Liver (tissue), 8 donors: ENCODE measurements at regions not wholly inside any gene's neighbourhood (a gene's known extent, or its start where the extent isn't known, plus 50 kb on each side); places are given as distances from the start of the nearest gene placed in this dataset.

Source experiments
- DNase-seq: peaks from one replicate; pipeline ENCODE4 v3.0.0-alpha.2; 2017; ENCODE audit warnings: low spot score
- H3K27ac ChIP-seq, 2 donors: one replicate each; pipeline ENCODE4 v1.7.0; 2013; ENCODE audit warnings: inconsistent platforms in 2 of 2, low read length in 2 of 2, control low read depth in 1 of 2, low read depth in 1 of 2, mild to moderate bottlenecking in 1 of 2
- H3K27me3 ChIP-seq, 4 donors: one replicate each; pipeline versions ENCODE4 v1.6.1 to v1.7.0; 2013; ENCODE audit warnings: low read length in 3 of 4, inconsistent platforms in 1 of 4, mild to moderate bottlenecking in 1 of 4, moderate library complexity in 1 of 4; ENCODE audit not compliant: control insufficient read depth in 4 of 4, insufficient read depth in 4 of 4
- H3K36me3 ChIP-seq, 4 donors: one replicate each; pipeline versions ENCODE4 v1.6.1 to v1.7.0; 2013; ENCODE audit warnings: low read length in 3 of 4, mild to moderate bottlenecking in 3 of 4, low read depth in 1 of 4, moderate library complexity in 1 of 4; ENCODE audit not compliant: control insufficient read depth in 4 of 4, insufficient read depth in 3 of 4
- H3K4me1 ChIP-seq, 4 donors: one replicate each; pipeline versions ENCODE4 v1.6.1 to v1.7.0; 2013; ENCODE audit warnings: low read length in 3 of 4, mild to moderate bottlenecking in 3 of 4, moderate library complexity in 1 of 4; ENCODE audit not compliant: control insufficient read depth in 4 of 4, insufficient read depth in 4 of 4
- H3K4me3 ChIP-seq, 3 donors: one replicate each; pipeline versions ENCODE4 v1.6.1 to v1.7.0; 2013; ENCODE audit warnings: low read length in 3 of 3, control low read depth in 1 of 3, low read depth in 1 of 3, mild to moderate bottlenecking in 1 of 3
- H3K9ac ChIP-seq, 2 donors: one replicate each; pipeline ENCODE4 v1.7.0; 2013; ENCODE audit warnings: low read length in 2 of 2, mild to moderate bottlenecking in 2 of 2, moderate library complexity in 2 of 2, control low read depth in 1 of 2, low read depth in 1 of 2
- H3K9me3 ChIP-seq, 4 donors: one replicate each; pipeline versions ENCODE4 v1.6.1 to v1.7.0; 2013; ENCODE audit warnings: low read length in 3 of 4; ENCODE audit not compliant: control insufficient read depth in 4 of 4
- EGR1 ChIP-seq, 2 donors: IDR thresholded peaks; 2 replicates each; pipeline ENCODE4 v1.6.1; 2016 to 2018; ENCODE audit warnings: antibody characterized with exemption in 2 of 2, low read depth in 2 of 2
- FOXA1 ChIP-seq: IDR thresholded peaks from 2 replicates; pipeline ENCODE4 v1.6.1; 2016; ENCODE audit warnings: antibody characterized with exemption
- FOXA2 ChIP-seq: IDR thresholded peaks from 2 replicates; pipeline ENCODE4 v1.6.1; 2016; ENCODE audit warnings: antibody characterized with exemption
- GABPA ChIP-seq, 2 donors: IDR thresholded peaks in 1 of 2; conservative IDR thresholded peaks in 1 of 2; 2 replicates each; pipeline ENCODE4 v1.6.1; 2016; ENCODE audit warnings: antibody characterized with exemption in 2 of 2, mild to moderate bottlenecking in 1 of 2, moderate library complexity in 1 of 2
- HNF4A ChIP-seq, 2 donors: conservative IDR thresholded peaks; 2 replicates each; pipeline ENCODE4 v1.6.1; 2016; ENCODE audit warnings: antibody characterized with exemption in 2 of 2, mild to moderate bottlenecking in 2 of 2
- HNF4G ChIP-seq: IDR thresholded peaks from 2 replicates; pipeline ENCODE4 v1.6.1; 2016; ENCODE audit warnings: antibody characterized with exemption
- JUND ChIP-seq, 2 donors: IDR thresholded peaks; 2 replicates each; pipeline ENCODE4 v1.6.1; 2016; ENCODE audit warnings: antibody characterized with exemption in 2 of 2
- NR2F2 ChIP-seq: IDR thresholded peaks from 2 replicates; pipeline ENCODE4 v1.6.1; 2016; ENCODE audit warnings: antibody characterized with exemption
- RAD21 ChIP-seq, 2 donors: IDR thresholded peaks; 2 replicates each; pipeline ENCODE4 v1.6.1; 2016; ENCODE audit warnings: antibody characterized with exemption in 2 of 2, mild to moderate bottlenecking in 2 of 2
- RXRA ChIP-seq, 2 donors: IDR thresholded peaks; 2 replicates each; pipeline ENCODE4 v1.6.1; 2017 to 2018; ENCODE audit warnings: antibody characterized with exemption in 2 of 2, mild to moderate bottlenecking in 1 of 2
- SP1 ChIP-seq: IDR thresholded peaks from 2 replicates; pipeline ENCODE4 v1.6.1; 2018; ENCODE audit warnings: antibody characterized with exemption, mild to moderate bottlenecking
- TAF1 ChIP-seq: conservative IDR thresholded peaks from 2 replicates; pipeline ENCODE4 v1.6.1; 2016; ENCODE audit warnings: antibody characterized with exemption, mild to moderate bottlenecking
- YY1 ChIP-seq: IDR thresholded peaks from 2 replicates; pipeline ENCODE4 v1.6.1; 2016; ENCODE audit warnings: antibody characterized with exemption, mild to moderate bottlenecking
- WGBS: extraction: QIAGEN DNeasy Blood & Tissue Kit; methylation state at CpG from one replicate; pipeline ENCODE4 v1.1.7; 2013; 5-methylcytosine and 5-hydroxymethylcytosine counted together
- TF ChIP-seq, protein P1 (sequence below): fragments of 150-350 bp; IDR thresholded peaks from 2 replicates; pipeline ENCODE4 v1.5.1; 2017; ENCODE audit warnings: improper control_type of control experiment, low read depth, low read length; ENCODE audit not compliant: missing input control
- TF ChIP-seq, protein P2 (sequence below): IDR thresholded peaks from 2 replicates; pipeline ENCODE4 v1.6.1; 2016; ENCODE audit warnings: antibody characterized with exemption
- TF ChIP-seq, protein P3 (sequence below): IDR thresholded peaks from 2 replicates; pipeline ENCODE4 v1.6.1; 2016; ENCODE audit warnings: antibody characterized with exemption, mild to moderate bottlenecking
- TF ChIP-seq, protein P4 (sequence below): IDR thresholded peaks from 2 replicates; pipeline ENCODE4 v1.6.1; 2016; ENCODE audit warnings: antibody characterized with exemption
- TF ChIP-seq, protein P5 (sequence below): IDR thresholded peaks from 2 replicates; pipeline ENCODE4 v1.6.1; 2016; ENCODE audit warnings: antibody characterized with exemption
- donor health status: healthy.
- donor health status: healthy.
- donor health status: healthy.
- donor health status: healthy.
- donor health status: healthy.

DNA sequence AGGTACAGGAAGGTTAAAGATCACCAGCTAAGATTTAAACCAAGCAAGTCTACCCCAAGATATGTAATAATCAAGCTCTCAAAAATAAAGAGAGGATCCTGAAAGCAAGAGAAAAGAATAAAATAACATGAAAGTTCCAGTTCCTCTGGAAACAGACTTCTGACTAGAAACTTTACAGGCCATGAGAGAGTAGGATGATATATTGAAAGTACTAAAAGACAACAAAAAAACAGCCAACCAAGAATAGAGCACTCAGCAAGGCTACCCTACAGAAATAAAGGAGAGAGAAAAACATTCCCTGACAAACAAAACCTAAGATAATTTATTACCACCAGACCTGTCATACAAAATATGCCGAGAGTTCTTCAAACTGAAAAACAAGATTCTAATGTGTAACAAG lies 450.5 kb downstream of the ARAP2 start:
- TF ChIP-seq RAD21 (IDR thresholded peaks at IDR 0.05), result no peak
- TF ChIP-seq HNF4G, result no peak
- TF ChIP-seq, protein P1, sequence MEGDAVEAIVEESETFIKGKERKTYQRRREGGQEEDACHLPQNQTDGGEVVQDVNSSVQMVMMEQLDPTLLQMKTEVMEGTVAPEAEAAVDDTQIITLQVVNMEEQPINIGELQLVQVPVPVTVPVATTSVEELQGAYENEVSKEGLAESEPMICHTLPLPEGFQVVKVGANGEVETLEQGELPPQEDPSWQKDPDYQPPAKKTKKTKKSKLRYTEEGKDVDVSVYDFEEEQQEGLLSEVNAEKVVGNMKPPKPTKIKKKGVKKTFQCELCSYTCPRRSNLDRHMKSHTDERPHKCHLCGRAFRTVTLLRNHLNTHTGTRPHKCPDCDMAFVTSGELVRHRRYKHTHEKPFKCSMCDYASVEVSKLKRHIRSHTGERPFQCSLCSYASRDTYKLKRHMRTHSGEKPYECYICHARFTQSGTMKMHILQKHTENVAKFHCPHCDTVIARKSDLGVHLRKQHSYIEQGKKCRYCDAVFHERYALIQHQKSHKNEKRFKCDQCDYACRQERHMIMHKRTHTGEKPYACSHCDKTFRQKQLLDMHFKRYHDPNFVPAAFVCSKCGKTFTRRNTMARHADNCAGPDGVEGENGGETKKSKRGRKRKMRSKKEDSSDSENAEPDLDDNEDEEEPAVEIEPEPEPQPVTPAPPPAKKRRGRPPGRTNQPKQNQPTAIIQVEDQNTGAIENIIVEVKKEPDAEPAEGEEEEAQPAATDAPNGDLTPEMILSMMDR, result no peak
- TF ChIP-seq HNF4A (conservative IDR thresholded peaks at IDR 0.05), result no peak
- no peak for TF ChIP-seq JUND (IDR thresholded peaks at IDR 0.05)
- TF ChIP-seq, protein P2, sequence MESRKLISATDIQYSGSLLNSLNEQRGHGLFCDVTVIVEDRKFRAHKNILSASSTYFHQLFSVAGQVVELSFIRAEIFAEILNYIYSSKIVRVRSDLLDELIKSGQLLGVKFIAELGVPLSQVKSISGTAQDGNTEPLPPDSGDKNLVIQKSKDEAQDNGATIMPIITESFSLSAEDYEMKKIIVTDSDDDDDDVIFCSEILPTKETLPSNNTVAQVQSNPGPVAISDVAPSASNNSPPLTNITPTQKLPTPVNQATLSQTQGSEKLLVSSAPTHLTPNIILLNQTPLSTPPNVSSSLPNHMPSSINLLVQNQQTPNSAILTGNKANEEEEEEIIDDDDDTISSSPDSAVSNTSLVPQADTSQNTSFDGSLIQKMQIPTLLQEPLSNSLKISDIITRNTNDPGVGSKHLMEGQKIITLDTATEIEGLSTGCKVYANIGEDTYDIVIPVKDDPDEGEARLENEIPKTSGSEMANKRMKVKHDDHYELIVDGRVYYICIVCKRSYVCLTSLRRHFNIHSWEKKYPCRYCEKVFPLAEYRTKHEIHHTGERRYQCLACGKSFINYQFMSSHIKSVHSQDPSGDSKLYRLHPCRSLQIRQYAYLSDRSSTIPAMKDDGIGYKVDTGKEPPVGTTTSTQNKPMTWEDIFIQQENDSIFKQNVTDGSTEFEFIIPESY, result no peak
- TF ChIP-seq SP1, result no peak
- no peak for TF ChIP-seq YY1
- no peak for TF ChIP-seq NR2F2
- no peak for TF ChIP-seq FOXA1
- no peak for TF ChIP-seq TAF1
- TF ChIP-seq RXRA (IDR thresholded peaks at IDR 0.05), result no peak
- TF ChIP-seq, protein P3, sequence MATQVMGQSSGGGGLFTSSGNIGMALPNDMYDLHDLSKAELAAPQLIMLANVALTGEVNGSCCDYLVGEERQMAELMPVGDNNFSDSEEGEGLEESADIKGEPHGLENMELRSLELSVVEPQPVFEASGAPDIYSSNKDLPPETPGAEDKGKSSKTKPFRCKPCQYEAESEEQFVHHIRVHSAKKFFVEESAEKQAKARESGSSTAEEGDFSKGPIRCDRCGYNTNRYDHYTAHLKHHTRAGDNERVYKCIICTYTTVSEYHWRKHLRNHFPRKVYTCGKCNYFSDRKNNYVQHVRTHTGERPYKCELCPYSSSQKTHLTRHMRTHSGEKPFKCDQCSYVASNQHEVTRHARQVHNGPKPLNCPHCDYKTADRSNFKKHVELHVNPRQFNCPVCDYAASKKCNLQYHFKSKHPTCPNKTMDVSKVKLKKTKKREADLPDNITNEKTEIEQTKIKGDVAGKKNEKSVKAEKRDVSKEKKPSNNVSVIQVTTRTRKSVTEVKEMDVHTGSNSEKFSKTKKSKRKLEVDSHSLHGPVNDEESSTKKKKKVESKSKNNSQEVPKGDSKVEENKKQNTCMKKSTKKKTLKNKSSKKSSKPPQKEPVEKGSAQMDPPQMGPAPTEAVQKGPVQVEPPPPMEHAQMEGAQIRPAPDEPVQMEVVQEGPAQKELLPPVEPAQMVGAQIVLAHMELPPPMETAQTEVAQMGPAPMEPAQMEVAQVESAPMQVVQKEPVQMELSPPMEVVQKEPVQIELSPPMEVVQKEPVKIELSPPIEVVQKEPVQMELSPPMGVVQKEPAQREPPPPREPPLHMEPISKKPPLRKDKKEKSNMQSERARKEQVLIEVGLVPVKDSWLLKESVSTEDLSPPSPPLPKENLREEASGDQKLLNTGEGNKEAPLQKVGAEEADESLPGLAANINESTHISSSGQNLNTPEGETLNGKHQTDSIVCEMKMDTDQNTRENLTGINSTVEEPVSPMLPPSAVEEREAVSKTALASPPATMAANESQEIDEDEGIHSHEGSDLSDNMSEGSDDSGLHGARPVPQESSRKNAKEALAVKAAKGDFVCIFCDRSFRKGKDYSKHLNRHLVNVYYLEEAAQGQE, result no peak
- no peak for TF ChIP-seq EGR1 (IDR thresholded peaks at IDR 0.05; ENCODE audit: low read depth in 2 of 2)
- TF ChIP-seq GABPA (IDR thresholded peaks at IDR 0.05 in 1 of 2, conservative IDR thresholded peaks at IDR 0.05 in 1 of 2), result no peak
- TF ChIP-seq, protein P4, sequence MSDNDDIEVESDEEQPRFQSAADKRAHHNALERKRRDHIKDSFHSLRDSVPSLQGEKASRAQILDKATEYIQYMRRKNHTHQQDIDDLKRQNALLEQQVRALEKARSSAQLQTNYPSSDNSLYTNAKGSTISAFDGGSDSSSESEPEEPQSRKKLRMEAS, result no peak
- TF ChIP-seq, protein P5, sequence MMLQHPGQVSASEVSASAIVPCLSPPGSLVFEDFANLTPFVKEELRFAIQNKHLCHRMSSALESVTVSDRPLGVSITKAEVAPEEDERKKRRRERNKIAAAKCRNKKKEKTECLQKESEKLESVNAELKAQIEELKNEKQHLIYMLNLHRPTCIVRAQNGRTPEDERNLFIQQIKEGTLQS, result no peak
- no peak for TF ChIP-seq FOXA2
- no peak overlapping the region for H3K27ac ChIP-seq
- 89% methylated on average over 1 of the region's 1 CpG for WGBS
- H3K36me3 ChIP-seq, result no peaks in the 10 kb centered on the region
- no peak overlapping the region for H3K9ac ChIP-seq
- peaks cover 0 to 2% (median 0%) of the 10 kb centered on the region in 4 donors for H3K9me3 ChIP-seq
- no peak for DNase-seq
- H3K27me3 ChIP-seq, result no peaks in the 10 kb centered on the region
- no peak overlapping the region for H3K4me3 ChIP-seq
- no peaks in the 10 kb centered on the region for H3K4me1 ChIP-seq
